HUES64 (cell line): ENCODE measurements at regions not wholly inside any gene's neighbourhood (a gene's known extent, or its start where the extent isn't known, plus 50 kb on each side); places are given as distances from the start of the nearest gene placed in this dataset.

Experiments
- H3K27ac ChIP-seq: 2 replicates; pipeline ENCODE4 v1.7.0; 2013; ENCODE audit warnings: low read depth, low read length, inconsistent platforms
- H3K27me3 ChIP-seq: 2 replicates; pipeline ENCODE4 v1.6.1; 2013; ENCODE audit warnings: mild to moderate bottlenecking, low read length; ENCODE audit not compliant: insufficient read depth
- H3K36me3 ChIP-seq: 2 replicates; pipeline ENCODE4 v1.6.1; 2013; ENCODE audit warnings: mild to moderate bottlenecking, low read length; ENCODE audit not compliant: insufficient read depth
- H3K4me1 ChIP-seq: 2 replicates; pipeline ENCODE4 v1.6.1; 2013; ENCODE audit warnings: mild to moderate bottlenecking, low read length, moderate library complexity; ENCODE audit not compliant: insufficient read depth
- H3K4me3 ChIP-seq: 2 replicates; pipeline ENCODE4 v1.5.1; 2013; ENCODE audit warnings: mild to moderate bottlenecking, low read length, moderate library complexity
- H3K9ac ChIP-seq: 2 replicates; pipeline ENCODE4 v1.6.1; 2013; ENCODE audit warnings: mild to moderate bottlenecking, low read depth, low read length
- H3K9me3 ChIP-seq: 2 replicates; pipeline ENCODE4 v1.6.1; 2013; ENCODE audit warnings: low read depth, low read length; ENCODE audit not compliant: insufficient read depth
- WGBS: fragments of 150-250, 120-280 bp; methylation state at CpG from one replicate; pipeline ENCODE4 v1.1.7; 2013; ENCODE audit warnings: missing lambda C conversion rate; 5-methylcytosine and 5-hydroxymethylcytosine counted together

DNA sequence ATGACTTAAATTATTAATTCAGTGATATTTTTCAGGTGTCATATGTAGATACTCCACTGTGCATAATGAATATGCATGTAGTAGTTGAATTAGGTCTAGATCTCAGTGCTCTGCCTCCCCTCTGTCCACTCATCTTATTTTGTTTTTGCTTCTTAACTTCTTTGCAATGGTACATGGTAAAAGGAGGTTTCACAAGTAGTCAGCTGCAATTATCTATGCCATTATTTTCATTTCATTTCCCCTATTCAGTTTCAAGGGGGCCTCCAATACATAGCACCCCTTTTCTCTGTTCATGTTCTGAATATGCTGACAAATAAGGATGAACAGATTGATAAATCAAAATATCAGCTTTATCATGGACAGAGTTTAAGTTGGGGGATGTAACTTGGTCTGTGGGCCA lies 511.6 kb upstream of the ZNF608 start:
- Histone ChIP-seq H3K36me3 (peaks cover 5% of the 10 kb centered on the region; the same call in 1 of the 2 replicates), H3K9me3 (peaks cover 38% of the 10 kb centered on the region), H3K9ac (no peak overlapping the region), H3K4me3 (no peak overlapping the region), H3K27me3 (no peaks in the 10 kb centered on the region), H3K4me1 (peaks cover 20% of the 10 kb centered on the region), H3K27ac (no peak overlapping the region)

DNA sequence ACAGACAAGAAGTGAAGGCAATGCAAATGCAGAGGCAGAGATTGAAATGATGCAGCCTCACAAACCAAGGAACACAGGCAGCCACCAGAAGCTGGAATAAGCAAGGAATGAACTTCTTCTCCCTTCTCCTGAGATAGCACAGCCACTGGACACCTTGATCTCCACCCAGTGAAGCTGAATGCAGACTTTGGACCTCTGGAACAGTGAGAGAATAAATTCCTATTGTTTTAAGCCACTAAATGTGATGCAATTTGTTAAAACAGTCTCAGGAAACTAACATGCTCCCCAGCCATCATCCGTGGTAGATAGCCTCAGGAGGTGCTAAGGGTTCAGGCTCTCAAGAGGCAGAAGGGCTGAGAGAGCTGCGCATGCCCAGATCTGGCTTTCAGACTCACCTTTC lies 512.2 kb upstream of the ZNF608 start:
- 79% methylated on average over 2 of the region's 2 CpGs for WGBS
- Histone ChIP-seq H3K4me1 (peaks cover 25% of the 10 kb centered on the region), H3K36me3 (peaks cover 5% of the 10 kb centered on the region; the same call in 1 of the 2 replicates), H3K4me3 (no peak overlapping the region), H3K27ac (no peak overlapping the region), H3K9me3 (peaks cover 32% of the 10 kb centered on the region), H3K9ac (no peak overlapping the region), H3K27me3 (no peaks in the 10 kb centered on the region)

DNA sequence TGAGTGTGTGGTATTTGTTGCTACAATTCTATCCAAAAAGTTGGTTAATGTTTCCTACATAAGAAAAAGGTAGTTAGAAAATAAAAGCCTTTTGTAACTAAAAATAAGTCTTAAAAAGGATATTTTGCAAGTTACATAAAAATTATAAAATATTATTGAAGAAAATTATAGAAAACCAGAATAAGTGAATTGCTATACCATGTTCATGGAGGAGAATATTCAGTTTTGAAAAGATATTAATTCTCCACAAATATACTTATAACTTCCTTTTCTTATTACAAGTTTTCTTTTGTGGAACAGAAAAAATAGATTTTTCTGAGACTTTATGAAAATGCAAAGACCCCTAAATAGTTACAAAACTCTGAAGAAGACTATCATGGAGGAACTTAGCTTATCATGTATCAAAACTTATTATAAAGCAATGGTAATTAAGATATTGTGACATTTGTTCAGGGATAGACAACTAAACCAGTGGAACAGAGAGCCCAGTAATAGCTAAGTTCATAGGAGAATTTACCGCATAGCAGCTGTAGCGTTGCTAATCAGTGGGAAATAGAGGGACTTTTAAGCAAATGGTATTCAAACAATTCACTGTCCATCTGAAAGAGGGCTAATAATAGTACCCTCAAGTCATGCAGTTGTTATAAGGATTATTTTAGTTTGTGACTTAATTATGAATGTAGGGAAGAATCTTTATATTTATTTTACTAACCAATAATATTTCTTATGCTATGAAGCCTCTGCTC lies 515.2 kb upstream of the ZNF608 start:
- Histone ChIP-seq H3K4me3 (no peak overlapping the region), H3K9ac (no peak overlapping the region), H3K9me3 (peaks cover 13% of the 10 kb centered on the region; the same call in 1 of the 2 replicates), H3K27ac (no peak overlapping the region), H3K4me1 (peaks cover 27% of the 10 kb centered on the region), H3K36me3 (no peaks in the 10 kb centered on the region), H3K27me3 (no peaks in the 10 kb centered on the region)
- 98% methylated on average over 2 of the region's 2 CpGs for WGBS

DNA sequence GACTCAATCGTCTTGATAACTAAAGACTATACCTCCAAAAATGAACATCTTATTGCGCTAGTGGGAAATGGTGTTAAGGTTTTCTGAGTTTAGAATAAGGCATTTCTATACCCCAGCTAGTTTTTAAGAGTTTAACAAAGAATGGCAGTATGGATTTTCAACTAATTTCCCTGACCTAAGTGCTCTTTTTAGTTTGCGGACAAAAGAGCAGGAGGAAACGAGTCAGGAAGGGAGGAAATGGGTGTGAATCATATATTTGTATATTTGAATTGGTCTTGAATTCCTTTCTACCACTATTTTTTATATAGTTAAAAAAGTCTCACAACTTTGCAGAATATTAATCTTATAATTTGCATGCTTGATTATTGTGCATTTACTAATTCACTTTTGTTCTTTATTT lies 516.3 kb upstream of the ZNF608 start:
- Histone ChIP-seq H3K4me3 (no peak overlapping the region), H3K9ac (no peak overlapping the region), H3K27ac (no peak overlapping the region), H3K9me3 (peaks cover 13% of the 10 kb centered on the region; the same call in 1 of the 2 replicates), H3K36me3 (no peaks in the 10 kb centered on the region), H3K27me3 (no peaks in the 10 kb centered on the region), H3K4me1 (peaks cover 18% of the 10 kb centered on the region)
- WGBS = 83% methylated on average over 2 of the region's 4 CpGs

DNA sequence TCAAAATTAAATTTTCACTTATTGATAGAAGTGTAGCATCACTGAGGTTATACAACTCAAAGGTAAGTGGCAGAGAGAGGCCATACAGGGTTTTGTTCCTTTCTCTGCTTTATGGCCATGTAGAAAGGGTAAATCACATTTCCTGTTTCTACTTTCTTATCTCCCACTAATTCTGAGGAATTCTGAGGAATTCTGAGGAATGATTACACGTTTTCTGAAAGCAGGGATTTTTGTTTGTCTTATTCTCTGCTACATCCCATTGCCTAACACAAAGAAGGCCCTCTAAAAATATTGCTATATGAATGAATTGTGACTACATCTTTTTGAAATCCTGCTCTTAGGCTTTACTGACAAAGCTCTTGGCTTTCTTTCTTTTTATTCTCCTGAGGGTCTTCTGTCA lies 516.9 kb upstream of the ZNF608 start:
- H3K27me3 ChIP-seq = no peaks in the 10 kb centered on the region
- no CpG with 5 or more reads among the region's 1 CpG for WGBS
- H3K9ac ChIP-seq = no peak overlapping the region
- peaks cover 13% of the 10 kb centered on the region; the same call in 1 of the 2 replicates for H3K9me3 ChIP-seq
- H3K36me3 ChIP-seq = no peaks in the 10 kb centered on the region
- H3K27ac ChIP-seq = no peak overlapping the region
- H3K4me1 ChIP-seq = peaks cover 18% of the 10 kb centered on the region
- H3K4me3 ChIP-seq = no peak overlapping the region

DNA sequence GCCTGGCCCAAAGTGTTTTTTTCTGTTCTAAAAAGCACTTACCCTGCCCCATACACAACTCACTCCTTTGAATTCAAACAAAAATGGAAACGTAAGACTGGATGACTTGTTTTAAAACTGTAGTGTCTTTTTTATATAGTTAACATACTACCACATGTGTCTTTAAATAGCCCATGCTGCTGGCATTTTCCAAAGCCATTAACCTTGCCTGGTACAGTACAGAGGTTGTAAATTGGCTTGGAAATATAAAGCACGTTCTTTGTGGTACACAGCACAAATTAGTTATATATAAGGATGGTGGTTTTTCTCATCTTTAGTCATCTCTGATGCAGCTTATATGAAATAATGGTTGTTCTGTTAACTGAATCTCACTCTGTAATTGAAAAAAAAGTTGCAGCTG lies 519.7 kb upstream of the ZNF608 start:
- 100% methylated on average over 1 of the region's 2 CpGs for WGBS
- no peak overlapping the region for H3K27ac ChIP-seq
- no peaks in the 10 kb centered on the region for H3K27me3 ChIP-seq
- H3K36me3 ChIP-seq = no peaks in the 10 kb centered on the region
- no peak overlapping the region for H3K9ac ChIP-seq
- peaks cover 26% of the 10 kb centered on the region for H3K4me1 ChIP-seq
- peaks cover 10% of the 10 kb centered on the region; the same call in 1 of the 2 replicates for H3K9me3 ChIP-seq
- H3K4me3 ChIP-seq = no peak overlapping the region

DNA sequence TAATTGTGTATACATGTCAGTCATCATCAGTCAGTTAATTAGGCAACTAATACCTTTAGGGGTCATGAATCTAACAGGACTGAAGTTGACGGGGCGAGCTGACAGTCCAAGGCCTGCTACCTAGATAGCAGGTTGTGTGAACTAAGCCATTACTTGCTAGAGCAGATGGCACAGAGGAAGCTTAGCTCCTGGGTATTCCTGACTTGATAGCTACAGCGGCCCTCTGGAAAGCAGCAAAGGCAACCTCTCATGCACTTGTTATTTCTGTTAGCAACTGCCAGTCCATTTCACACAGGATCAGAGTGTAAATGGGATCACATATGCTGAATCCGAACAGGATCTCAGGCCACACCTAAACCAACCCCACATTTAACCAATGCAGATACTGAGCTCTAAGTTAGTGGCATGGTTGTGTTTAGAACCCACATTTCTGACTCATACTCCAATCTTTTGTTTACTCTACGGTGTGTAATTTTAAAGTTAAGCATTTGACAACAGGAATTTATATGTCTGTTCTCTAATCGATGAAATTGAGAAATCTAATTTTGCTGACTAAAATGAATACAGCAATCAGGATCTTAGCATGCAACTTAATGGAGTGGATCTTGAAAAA lies 521.3 kb upstream of the ZNF608 start:
- Histone ChIP-seq H3K4me1 (peaks cover 22% of the 10 kb centered on the region), H3K9ac (no peak overlapping the region), H3K27ac (no peak overlapping the region), H3K9me3 (no peaks in the 10 kb centered on the region), H3K4me3 (no peak overlapping the region), H3K27me3 (no peaks in the 10 kb centered on the region), H3K36me3 (no peaks in the 10 kb centered on the region)
- 93% methylated on average over 6 of the region's 6 CpGs for WGBS

DNA sequence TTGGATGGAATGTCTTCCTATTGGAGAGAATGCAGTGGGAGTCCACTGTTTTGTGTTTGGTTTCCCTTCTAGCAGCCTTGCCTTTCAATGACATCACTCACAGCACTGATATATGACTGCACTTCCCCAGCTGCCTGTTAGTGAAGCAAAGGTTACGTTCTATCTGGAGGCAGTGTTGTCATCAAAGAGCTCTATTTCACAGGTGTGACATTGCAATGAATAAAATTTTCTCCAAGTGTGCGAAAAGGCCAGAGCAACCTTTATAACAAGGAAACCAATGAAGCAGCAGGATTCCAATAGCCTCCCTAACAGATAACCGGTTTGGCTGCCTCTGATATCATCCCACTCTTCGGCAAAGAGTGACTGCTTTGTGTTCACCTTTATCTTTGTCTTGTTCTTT lies 523.5 kb upstream of the ZNF608 start:
- Histone ChIP-seq H3K4me1 (peaks cover 23% of the 10 kb centered on the region), H3K27me3 (no peaks in the 10 kb centered on the region), H3K9me3 (no peaks in the 10 kb centered on the region), H3K36me3 (no peaks in the 10 kb centered on the region), H3K9ac (no peak overlapping the region), H3K4me3 (no peak overlapping the region), H3K27ac (no peak overlapping the region)
- 90% methylated on average over 4 of the region's 4 CpGs for WGBS

DNA sequence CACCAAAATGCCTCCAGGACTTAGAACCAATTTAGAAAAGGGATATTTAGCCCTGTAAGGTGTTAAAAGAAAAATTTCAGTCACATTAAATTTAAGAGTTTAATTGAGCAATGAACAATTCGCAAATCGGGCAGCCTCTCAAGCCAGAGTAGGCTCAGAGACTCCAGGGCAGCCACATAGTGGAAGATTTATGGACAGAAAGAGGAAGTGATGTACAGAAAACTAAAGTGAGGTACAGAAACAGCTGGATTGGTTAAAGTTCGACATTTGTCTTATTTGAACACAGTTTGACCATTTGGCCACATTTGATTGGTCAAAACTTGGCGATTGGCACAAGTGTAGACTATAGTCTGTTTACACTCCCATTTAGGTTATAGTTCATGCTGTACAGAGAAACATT lies 525.9 kb upstream of the ZNF608 start:
- H3K27me3 ChIP-seq = no peaks in the 10 kb centered on the region
- H3K4me1 ChIP-seq = peaks cover 23% of the 10 kb centered on the region
- 95% methylated on average over 4 of the region's 4 CpGs for WGBS
- no peak overlapping the region for H3K4me3 ChIP-seq
- no peak overlapping the region for H3K9ac ChIP-seq
- H3K36me3 ChIP-seq = no peaks in the 10 kb centered on the region
- H3K27ac ChIP-seq = no peak overlapping the region
- H3K9me3 ChIP-seq = no peaks in the 10 kb centered on the region

DNA sequence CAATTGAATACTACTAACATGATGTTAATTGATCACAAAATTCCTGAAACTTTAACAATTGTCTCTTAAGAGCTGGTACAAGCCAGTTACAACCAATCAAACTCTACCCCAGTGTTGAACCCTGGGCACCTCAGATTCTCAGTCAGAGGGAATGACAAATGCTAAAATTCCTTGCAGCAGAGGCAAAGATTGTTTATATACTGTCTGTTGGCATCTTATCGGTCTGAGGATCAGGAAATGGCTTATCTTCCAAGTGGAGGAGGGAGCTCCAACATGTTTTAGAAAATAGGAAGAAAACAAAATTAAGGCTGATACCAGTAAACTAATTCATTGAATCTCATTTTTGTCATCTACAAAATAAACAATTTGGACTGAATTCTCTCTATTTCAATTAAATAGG lies 527.8 kb upstream of the ZNF608 start:
- WGBS = 95% methylated on average over 1 of the region's 1 CpG
- Histone ChIP-seq H3K27me3 (no peaks in the 10 kb centered on the region), H3K4me1 (peaks cover 29% of the 10 kb centered on the region), H3K27ac (no peak overlapping the region), H3K9me3 (no peaks in the 10 kb centered on the region), H3K36me3 (no peaks in the 10 kb centered on the region), H3K9ac (no peak overlapping the region), H3K4me3 (no peak overlapping the region)

DNA sequence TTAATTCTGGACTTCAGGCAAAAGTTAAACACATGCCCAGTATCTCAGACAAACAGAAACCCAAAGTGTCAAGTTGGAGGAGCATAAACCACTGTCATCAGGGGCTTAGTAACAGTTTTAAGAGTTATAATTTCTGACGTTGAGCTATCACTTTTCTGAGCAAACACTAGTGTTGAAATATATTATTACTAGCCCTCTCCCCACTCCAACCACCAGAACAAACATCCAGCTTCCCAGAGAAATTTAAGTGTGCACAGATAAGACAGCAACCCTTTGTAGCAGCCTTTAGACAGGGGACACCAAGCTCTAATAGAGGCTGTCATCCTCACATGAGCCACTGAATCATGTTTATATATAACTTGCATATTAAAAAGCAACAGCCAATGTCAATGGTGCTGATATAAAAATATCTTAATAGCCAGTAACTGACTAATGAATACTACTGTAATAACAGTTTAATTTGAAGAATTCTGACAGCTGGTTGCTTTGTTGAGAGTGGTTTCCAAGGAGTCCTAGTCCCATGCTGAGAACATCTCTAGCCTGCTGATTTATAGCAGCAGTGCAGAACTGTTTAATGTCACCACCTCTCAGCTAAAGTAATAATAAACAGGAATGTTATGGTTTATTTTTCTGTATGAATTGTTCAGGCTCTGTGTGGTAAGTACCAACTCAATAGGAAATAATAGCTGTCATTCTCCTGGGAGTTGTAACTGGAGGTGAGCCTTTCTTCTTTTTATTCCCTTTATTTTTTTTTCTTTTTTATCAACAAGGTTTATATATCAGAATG lies 528.7 kb upstream of the ZNF608 start:
- WGBS = 71% methylated on average over 1 of the region's 1 CpG
- Histone ChIP-seq H3K27me3 (no peaks in the 10 kb centered on the region), H3K36me3 (no peaks in the 10 kb centered on the region), H3K4me3 (no peak overlapping the region), H3K9me3 (no peaks in the 10 kb centered on the region), H3K27ac (no peak overlapping the region), H3K4me1 (peaks cover 29% of the 10 kb centered on the region), H3K9ac (no peak overlapping the region)
